ENCODE measurements at regions not wholly inside any gene's neighbourhood (a gene's known extent, or its start where the extent isn't known, plus 50 kb on each side); places are given as distances from the start of the nearest gene placed in this dataset.

DNA sequence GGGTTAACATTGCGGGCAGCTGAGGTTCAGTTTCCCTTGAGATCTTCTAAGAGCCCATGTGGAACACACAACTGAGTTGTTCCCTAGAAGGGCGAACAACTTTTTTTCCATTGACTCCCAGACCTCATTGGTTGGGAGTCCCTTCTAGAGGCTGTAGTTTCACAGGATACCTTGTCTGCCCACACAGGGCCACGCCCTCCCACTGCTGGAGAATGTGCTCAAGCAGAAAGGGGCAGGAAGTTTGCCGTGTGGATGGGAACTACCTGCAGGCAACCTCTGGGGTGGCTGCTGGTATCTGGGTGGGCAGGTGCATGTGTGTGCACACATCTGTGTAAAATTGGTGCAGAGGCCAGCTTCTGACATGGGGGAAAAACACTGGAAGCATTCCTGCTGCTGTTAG is 178.8 kb upstream of the PSMD7 start:
- TF ChIP-seq, protein P1, sequence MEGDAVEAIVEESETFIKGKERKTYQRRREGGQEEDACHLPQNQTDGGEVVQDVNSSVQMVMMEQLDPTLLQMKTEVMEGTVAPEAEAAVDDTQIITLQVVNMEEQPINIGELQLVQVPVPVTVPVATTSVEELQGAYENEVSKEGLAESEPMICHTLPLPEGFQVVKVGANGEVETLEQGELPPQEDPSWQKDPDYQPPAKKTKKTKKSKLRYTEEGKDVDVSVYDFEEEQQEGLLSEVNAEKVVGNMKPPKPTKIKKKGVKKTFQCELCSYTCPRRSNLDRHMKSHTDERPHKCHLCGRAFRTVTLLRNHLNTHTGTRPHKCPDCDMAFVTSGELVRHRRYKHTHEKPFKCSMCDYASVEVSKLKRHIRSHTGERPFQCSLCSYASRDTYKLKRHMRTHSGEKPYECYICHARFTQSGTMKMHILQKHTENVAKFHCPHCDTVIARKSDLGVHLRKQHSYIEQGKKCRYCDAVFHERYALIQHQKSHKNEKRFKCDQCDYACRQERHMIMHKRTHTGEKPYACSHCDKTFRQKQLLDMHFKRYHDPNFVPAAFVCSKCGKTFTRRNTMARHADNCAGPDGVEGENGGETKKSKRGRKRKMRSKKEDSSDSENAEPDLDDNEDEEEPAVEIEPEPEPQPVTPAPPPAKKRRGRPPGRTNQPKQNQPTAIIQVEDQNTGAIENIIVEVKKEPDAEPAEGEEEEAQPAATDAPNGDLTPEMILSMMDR (conservative IDR thresholded peaks at IDR 0.05 in 1 of 2, IDR thresholded peaks at IDR 0.05 in 1 of 2; ENCODE audit: low read depth in 1 of 2, low read length in 2 of 2): no peak
- no peak for TF ChIP-seq EZH2 (IDR thresholded peaks at IDR 0.05; ENCODE audit: low read length, missing control alignments)

All from fibroblast of lung (primary cell).